MM.1S (cell line): ENCODE measurements at regions not wholly inside any gene's neighbourhood (a gene's known extent, or its start where the extent isn't known, plus 50 kb on each side); places are given as distances from the start of the nearest gene placed in this dataset.
"Not testable (repeated sequence)": the region's sequence is repeated elsewhere in the genome, so short reads cannot be mapped to it uniquely, and the experiment has no call there.

Experiments used
- CTCF ChIP-seq: fragments of 300-600 bp; sonication (generic); IDR thresholded peaks from 2 replicates; pipeline ENCODE4 v1.5.1; 2016; ENCODE audit warnings: antibody characterized with exemption, low read length, mixed read lengths
- EZH2 ChIP-seq: fragments of 300-600 bp; sonication (generic); optimal IDR thresholded peaks from 2 replicates; pipeline ENCODE3; 2017; ENCODE audit warnings: low read depth, mild to moderate bottlenecking, antibody characterized with exemption, low read length, mixed read lengths
- EZH2phosphoT487 ChIP-seq: fragments of 300-600 bp; sonication (generic); IDR thresholded peaks from 2 replicates; pipeline ENCODE4 v1.6.1; 2018; ENCODE audit warnings: antibody characterized with exemption, low read length

GRCh38 chr7:150009620-150010303 lies 136.0 kb downstream of the ATP6V0E2 start:
- TF ChIP-seq CTCF, EZH2, EZH2phosphoT487: not testable (repeated sequence)
